Ishikawa (cell line): ENCODE measurements at regions not wholly inside any gene's neighbourhood (a gene's known extent, or its start where the extent isn't known, plus 50 kb on each side); places are given as distances from the start of the nearest gene placed in this dataset.

Source experiments
- CEBPB ChIP-seq: IDR thresholded peaks from 2 replicates; pipeline ENCODE4 v1.6.1; 2012
- CREB1 ChIP-seq: IDR thresholded peaks from 2 replicates; pipeline ENCODE4 v1.6.1; 2012; ENCODE audit warnings: low read depth
- EGR1 ChIP-seq: IDR thresholded peaks from 2 replicates; pipeline ENCODE4 v1.6.1; 2012
- EP300 ChIP-seq: IDR thresholded peaks from 2 replicates; pipeline ENCODE4 v1.6.1; 2012; ENCODE audit warnings: borderline replicate concordance
- FOXM1 ChIP-seq: IDR thresholded peaks from 2 replicates; pipeline ENCODE4 v1.6.1; 2012; ENCODE audit warnings: low read depth, borderline replicate concordance
- MAX ChIP-seq: IDR thresholded peaks from 2 replicates; pipeline ENCODE4 v1.6.1; 2012
- NFIC ChIP-seq: IDR thresholded peaks from 2 replicates; pipeline ENCODE4 v1.6.1; 2012
- RAD21 ChIP-seq: IDR thresholded peaks from 2 replicates; pipeline ENCODE4 v1.6.1; 2012; ENCODE audit warnings: low read depth
- REST ChIP-seq: IDR thresholded peaks from 2 replicates; pipeline ENCODE4 v1.6.1; 2012; ENCODE audit warnings: low read depth, mild to moderate bottlenecking
- TAF1 ChIP-seq: IDR thresholded peaks from 2 replicates; pipeline ENCODE4 v1.6.1; 2012; ENCODE audit warnings: low read depth, mild to moderate bottlenecking
- TCF12 ChIP-seq: IDR thresholded peaks from 2 replicates; pipeline ENCODE4 v1.6.1; 2012; ENCODE audit warnings: low read depth
- TEAD4 ChIP-seq: IDR thresholded peaks from 2 replicates; pipeline ENCODE4 v1.6.1; 2012
- USF1 ChIP-seq: IDR thresholded peaks from 2 replicates; pipeline ENCODE4 v1.6.1; 2012
- YY1 ChIP-seq: IDR thresholded peaks from 2 replicates; pipeline ENCODE4 v1.6.1; 2012; ENCODE audit warnings: low read depth
- ZBTB7A ChIP-seq: IDR thresholded peaks from 2 replicates; pipeline ENCODE4 v1.6.1; 2012; ENCODE audit warnings: low read depth

GRCh38 chr15:36066757-36067156 lies 512.7 kb upstream of the CDIN1 start:
- TF ChIP-seq FOXM1 (no peak), NFIC (no peak), YY1 (no peak), MAX (no peak), EP300 (no peak), ZBTB7A (no peak), TAF1 (no peak), USF1 (no peak), CEBPB (no peak), EGR1 (no peak), RAD21 (no peak), REST (no peak), TCF12 (no peak), CREB1 (no peak), TEAD4 (no peak)

- TF ChIP-seq NFIC (no peak), REST (no peak), MAX (no peak), USF1 (no peak), CEBPB (no peak), FOXM1 (no peak), TEAD4 (no peak), YY1 (no peak), ZBTB7A (no peak), EGR1 (no peak), CREB1 (no peak), TAF1 (no peak)
Measured at GRCh38 chr15:36067483-36068274, 511.7 kb upstream of the CDIN1 start.

- TF ChIP-seq MAX, result no peak
- no peak for TF ChIP-seq RAD21
- no peak for TF ChIP-seq TEAD4
- TF ChIP-seq TAF1, result no peak
- TF ChIP-seq CREB1, result no peak
- TF ChIP-seq EP300, result no peak
Measured at GRCh38 chr15:36075333-36075732, 504.1 kb upstream of the CDIN1 start.

- TF ChIP-seq CREB1 (no peak), CEBPB (no peak), USF1 (no peak), MAX (no peak), YY1 (no peak), ZBTB7A (no peak), TCF12 (no peak), TAF1 (no peak), FOXM1 (no peak)
Measured at GRCh38 chr15:36079021-36079420, 500.4 kb upstream of the CDIN1 start.

- no peak for TF ChIP-seq ZBTB7A
- no peak for TF ChIP-seq REST
- TF ChIP-seq TEAD4, result no peak
- no peak for TF ChIP-seq EGR1
- TF ChIP-seq CREB1, result no peak
- no peak for TF ChIP-seq RAD21
- TF ChIP-seq TCF12, result no peak
- no peak for TF ChIP-seq EP300
- TF ChIP-seq MAX, result no peak
- TF ChIP-seq YY1, result no peak
- no peak for TF ChIP-seq USF1
- TF ChIP-seq FOXM1, result no peak
- TF ChIP-seq CEBPB, result no peak
- no peak for TF ChIP-seq NFIC
- no peak for TF ChIP-seq TAF1
Measured at GRCh38 chr15:36080759-36081158, 498.7 kb upstream of the CDIN1 start.
